CD14-positive monocyte (primary cell): ENCODE measurements at regions not wholly inside any gene's neighbourhood (a gene's known extent, or its start where the extent isn't known, plus 50 kb on each side); places are given as distances from the start of the nearest gene placed in this dataset.

Source experiments
- DNase-seq, 3 donors: peaks; one replicate each; pipeline ENCODE4 v3.0.0-alpha.2; 2011 to 2022
- H2AFZ ChIP-seq: 2 replicates; pipeline ENCODE4 v1.6.0; 2012; ENCODE audit warnings: mild to moderate bottlenecking, low read depth, low read length, inconsistent platforms; ENCODE audit not compliant: insufficient read depth, poor library complexity, severe bottlenecking
- H3K27ac ChIP-seq, 2 donors: 1 replicate in 1 of 2; 2 replicates in 1 of 2; pipeline ENCODE4 v1.5.1; 2012 to 2013; ENCODE audit warnings: low read length in 2 of 2, control low read depth in 1 of 2, inconsistent platforms in 1 of 2, low read depth in 1 of 2, mild to moderate bottlenecking in 1 of 2
- H3K27me3 ChIP-seq, 2 donors: one replicate each; pipeline versions ENCODE4 v1.6.0 to v1.6.1; 2011 to 2013; ENCODE audit warnings: low read length in 2 of 2; ENCODE audit not compliant: control insufficient read depth in 2 of 2, insufficient read depth in 2 of 2
- H3K36me3 ChIP-seq, 2 donors: replicated peaks in 1 of 2; 1 replicate in 1 of 2; 2 replicates in 1 of 2; pipeline versions ENCODE4 v1.5.1 to v1.6.1; 2012 to 2013; ENCODE audit warnings: low read length in 2 of 2, control low read depth in 1 of 2, inconsistent platforms in 1 of 2, mild to moderate bottlenecking in 1 of 2; ENCODE audit not compliant: insufficient read depth in 2 of 2, control insufficient read depth in 1 of 2
- H3K4me1 ChIP-seq, 2 donors: 1 replicate in 1 of 2; 2 replicates in 1 of 2; pipeline versions ENCODE4 v1.5.1 to v1.6.1; 2012 to 2013; ENCODE audit warnings: low read length in 2 of 2, control low read depth in 1 of 2, inconsistent platforms in 1 of 2, mild to moderate bottlenecking in 1 of 2, moderate library complexity in 1 of 2; ENCODE audit not compliant: insufficient read depth in 2 of 2, control insufficient read depth in 1 of 2
- H3K4me2 ChIP-seq: replicated peaks from 2 replicates; pipeline ENCODE3; 2012; ENCODE audit warnings: low read length, moderate library complexity, mild to moderate bottlenecking; ENCODE audit not compliant: poor library complexity, severe bottlenecking; ENCODE audit errors: extremely low read depth
- H3K4me3 ChIP-seq, 3 experiments: fragments of 200-600 bp in 1 of 3; sonication (generic) in 1 of 3; replicated peaks in 1 of 3; 1 replicate in 2 of 3; 2 replicates in 1 of 3; pipeline ENCODE4 v1.5.1; 2011 to 2013; ENCODE audit warnings: low read length in 3 of 3, mild to moderate bottlenecking in 3 of 3, control low read depth in 2 of 3, low read depth in 2 of 3, inconsistent platforms in 1 of 3, moderate library complexity in 1 of 3
- H3K79me2 ChIP-seq: 2 replicates; pipeline ENCODE4 v1.6.0; 2012; ENCODE audit warnings: mild to moderate bottlenecking, control low read depth, inconsistent platforms, low read length, moderate library complexity; ENCODE audit not compliant: insufficient read depth
- H3K9ac ChIP-seq: 2 replicates; pipeline ENCODE4 v1.6.0; 2017; ENCODE audit warnings: low read length, mild to moderate bottlenecking; ENCODE audit not compliant: insufficient read depth, poor library complexity, severe bottlenecking
- H3K9me3 ChIP-seq, 2 donors: replicated peaks in 1 of 2; 1 replicate in 1 of 2; 2 replicates in 1 of 2; pipeline versions ENCODE4 v1.5.1 to v1.6.1; 2012 to 2013; ENCODE audit warnings: low read length in 2 of 2, control low read depth in 1 of 2; ENCODE audit not compliant: control insufficient read depth in 1 of 2, insufficient read depth in 1 of 2
- H4K20me1 ChIP-seq: 2 replicates; pipeline ENCODE4 v1.6.0; 2012; ENCODE audit warnings: mild to moderate bottlenecking, low read length, control low read depth, moderate library complexity; ENCODE audit not compliant: insufficient read depth
- H3K27ac Mint-ChIP-seq, 7 donors: one replicate each; pipeline ENCODE4 v1.8.0; 2020; ENCODE audit warnings: mild to moderate bottlenecking in 7 of 7, mixed read lengths in 7 of 7, moderate library complexity in 6 of 7, inconsistent platforms in 2 of 7
- H3K27me3 Mint-ChIP-seq, 3 donors: one replicate each; pipeline ENCODE4 v1.8.0; 2021 to 2022; ENCODE audit warnings: low read depth in 3 of 3, mild to moderate bottlenecking in 3 of 3, mixed read lengths in 3 of 3, moderate library complexity in 3 of 3, inconsistent platforms in 1 of 3
- H3K36me3 Mint-ChIP-seq, 2 donors: one replicate each; pipeline ENCODE4 v1.8.0; 2020; ENCODE audit warnings: mixed read lengths in 2 of 2, inconsistent platforms in 1 of 2, mild to moderate bottlenecking in 1 of 2
- H3K4me1 Mint-ChIP-seq: one replicate; pipeline ENCODE4 v1.8.0; 2020; ENCODE audit warnings: mild to moderate bottlenecking, mixed read lengths
- H3K4me3 Mint-ChIP-seq, 2 donors: one replicate each; pipeline ENCODE4 v1.8.0; 2020; ENCODE audit warnings: mild to moderate bottlenecking in 2 of 2, mixed read lengths in 2 of 2, moderate library complexity in 1 of 2
- H3K9me3 Mint-ChIP-seq, 7 donors: one replicate each; pipeline ENCODE4 v1.8.0; 2020 to 2022; ENCODE audit warnings: mixed read lengths in 7 of 7, mild to moderate bottlenecking in 6 of 7, moderate library complexity in 6 of 7, inconsistent platforms in 2 of 7
- WGBS: methylation state at CpG from one replicate; pipeline ENCODE4 v1.1.5; 2013; ENCODE audit warnings: missing lambda C conversion rate; ENCODE audit not compliant: insufficient coverage; 5-methylcytosine and 5-hydroxymethylcytosine counted together
- intact Hi-C, 2 donors: fragments of 100-400 bp; cut with micrococcal nuclease; formaldehyde crosslinking; loops; one replicate each; pipeline versions ENCODE4 v1.15.0 to v1.15.1; 2023
- TF ChIP-seq, protein P1 (sequence below): fragments of 200-600 bp; IDR thresholded peaks from one replicate; pipeline ENCODE4 v1.8.0; 2022; ENCODE audit warnings: antibody characterized with exemption, mild to moderate bottlenecking

DNA sequence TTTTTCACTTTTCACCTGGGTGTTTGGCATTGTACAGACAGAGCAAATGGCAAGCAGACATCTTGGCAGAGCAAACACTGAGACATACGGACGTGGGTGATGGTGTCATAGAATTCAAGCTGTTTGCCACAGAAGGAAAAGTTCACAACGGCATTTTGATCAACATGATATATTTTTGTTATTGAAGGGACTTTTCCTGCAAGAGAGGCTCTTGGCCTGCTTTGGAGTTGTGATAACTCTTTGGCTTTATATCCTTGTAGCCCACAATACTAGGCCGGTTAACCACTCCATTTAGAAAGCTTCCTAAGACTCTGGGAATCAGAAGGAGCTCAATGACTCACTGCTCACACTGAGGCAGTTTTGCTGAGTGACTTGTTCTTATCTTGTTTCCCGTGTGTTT is 1038.3 kb downstream of the TLE1 start:
- Histone ChIP-seq H4K20me1 (no peaks in the 10 kb centered on the region), H3K9ac (no peak overlapping the region), H3K27me3 (no peaks in the 10 kb centered on the region), H3K4me1 (no peaks in the 10 kb centered on the region), H3K4me3 (no peak overlapping the region), H3K36me3 (no peaks in the 10 kb centered on the region), H3K79me2 (no peaks in the 10 kb centered on the region), H3K27ac (no peak overlapping the region), H3K4me2 (no peak overlapping the region), H3K9me3 (peaks cover 0 to 4% of the 10 kb centered on the region in 2 donors), H2AFZ (no peak overlapping the region)
- no peak overlapping the region for H3K27ac Mint-ChIP-seq
- TF ChIP-seq, protein P1, sequence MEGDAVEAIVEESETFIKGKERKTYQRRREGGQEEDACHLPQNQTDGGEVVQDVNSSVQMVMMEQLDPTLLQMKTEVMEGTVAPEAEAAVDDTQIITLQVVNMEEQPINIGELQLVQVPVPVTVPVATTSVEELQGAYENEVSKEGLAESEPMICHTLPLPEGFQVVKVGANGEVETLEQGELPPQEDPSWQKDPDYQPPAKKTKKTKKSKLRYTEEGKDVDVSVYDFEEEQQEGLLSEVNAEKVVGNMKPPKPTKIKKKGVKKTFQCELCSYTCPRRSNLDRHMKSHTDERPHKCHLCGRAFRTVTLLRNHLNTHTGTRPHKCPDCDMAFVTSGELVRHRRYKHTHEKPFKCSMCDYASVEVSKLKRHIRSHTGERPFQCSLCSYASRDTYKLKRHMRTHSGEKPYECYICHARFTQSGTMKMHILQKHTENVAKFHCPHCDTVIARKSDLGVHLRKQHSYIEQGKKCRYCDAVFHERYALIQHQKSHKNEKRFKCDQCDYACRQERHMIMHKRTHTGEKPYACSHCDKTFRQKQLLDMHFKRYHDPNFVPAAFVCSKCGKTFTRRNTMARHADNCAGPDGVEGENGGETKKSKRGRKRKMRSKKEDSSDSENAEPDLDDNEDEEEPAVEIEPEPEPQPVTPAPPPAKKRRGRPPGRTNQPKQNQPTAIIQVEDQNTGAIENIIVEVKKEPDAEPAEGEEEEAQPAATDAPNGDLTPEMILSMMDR, result no peak
- WGBS, result 73% methylated on average over 4 of the region's 5 CpGs
- H3K27me3 Mint-ChIP-seq, result no peaks in the 10 kb centered on the region
- peaks cover 0 to 13% (median 5%) of the 10 kb centered on the region in 7 donors for H3K9me3 Mint-ChIP-seq
- no peak overlapping the region for H3K4me3 Mint-ChIP-seq
- H3K4me1 Mint-ChIP-seq, result no peaks in the 10 kb centered on the region
- no peaks in the 10 kb centered on the region for H3K36me3 Mint-ChIP-seq
- DNase-seq, result no peak
- intact Hi-C loops, result no loop called here

DNA sequence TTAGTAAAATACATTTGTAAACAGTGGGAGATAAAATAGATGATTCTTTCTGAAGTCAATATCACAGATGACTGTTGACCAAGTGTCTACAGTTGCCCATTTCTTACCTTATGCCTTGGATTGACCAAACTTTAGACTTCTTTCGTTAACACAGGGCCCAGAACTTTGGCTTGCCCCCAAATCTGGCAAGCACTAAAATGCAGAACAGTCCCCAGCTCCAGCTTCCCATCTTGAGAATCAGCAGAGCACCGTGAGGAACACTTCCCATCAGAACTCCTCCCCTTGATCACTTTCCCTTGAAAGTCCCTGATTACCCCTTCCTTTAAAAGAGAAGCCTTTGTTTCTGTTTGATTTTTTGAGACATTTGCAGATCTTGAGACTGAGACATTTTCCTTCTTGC is 1039.9 kb downstream of the TLE1 start:
- no peaks in the 10 kb centered on the region for H3K79me2 ChIP-seq
- Mint-ChIP-seq H3K27ac (no peak overlapping the region), H3K4me1 (no peaks in the 10 kb centered on the region), H3K27me3 (no peaks in the 10 kb centered on the region), H3K9me3 (peaks cover 0 to 13% (median 5%) of the 10 kb centered on the region in 7 donors), H3K36me3 (no peaks in the 10 kb centered on the region), H3K4me3 (no peak overlapping the region)
- H4K20me1 ChIP-seq, result no peaks in the 10 kb centered on the region
- H2AFZ ChIP-seq, result no peak overlapping the region
- 79% methylated on average over 2 of the region's 2 CpGs for WGBS
- H3K4me2 ChIP-seq, result no peak overlapping the region
- no peaks in the 10 kb centered on the region for H3K4me1 ChIP-seq
- H3K36me3 ChIP-seq, result no peaks in the 10 kb centered on the region
- intact Hi-C loops, result loop anchor here in 1 of 2 donors (10.0 kb wide), 1 partner anchor 65 kb away; no protein-coding TSS in a partner anchor
- no peak overlapping the region for H3K9ac ChIP-seq
- H3K4me3 ChIP-seq, result no peak overlapping the region
- DNase-seq, result no peak
- H3K27me3 ChIP-seq, result no peaks in the 10 kb centered on the region
- H3K9me3 ChIP-seq, result peaks cover 0 to 4% of the 10 kb centered on the region in 2 donors
- TF ChIP-seq, protein P1, result no peak
- H3K27ac ChIP-seq, result no peak overlapping the region
